Kidney (tissue), 13 donors: ENCODE measurements at regions not wholly inside any gene's neighbourhood (a gene's known extent, or its start where the extent isn't known, plus 50 kb on each side); places are given as distances from the start of the nearest gene placed in this dataset.
A peak's percentile ranks its signal among the peaks of the same experiment; 100 is the strongest.

Source experiments
- DNase-seq, 5 donors: peaks; one replicate each; pipeline ENCODE4 v3.0.0-alpha.2; 2013 to 2020
- FAIRE-seq: peaks from 2 replicates; lab custom pipeline; 2012; peaks lifted over from hg19 to GRCh38; lab: Jason Lieb, UNC
- H3K27ac ChIP-seq, 2 donors: one replicate each; pipeline ENCODE4 v1.7.0; 2013; ENCODE audit warnings: low read depth in 2 of 2, low read length in 2 of 2, inconsistent platforms in 1 of 2
- H3K27me3 ChIP-seq: one replicate; pipeline ENCODE4 v1.7.1; 2013; ENCODE audit warnings: low read length, inconsistent platforms; ENCODE audit not compliant: control insufficient read depth, insufficient read depth
- H3K36me3 ChIP-seq, 3 donors: one replicate each; pipeline versions ENCODE4 v1.7.0 to v1.7.1; 2013; ENCODE audit warnings: low read length in 3 of 3, control low read depth in 1 of 3, inconsistent platforms in 1 of 3; ENCODE audit not compliant: insufficient read depth in 3 of 3, control insufficient read depth in 2 of 3
- H3K4me1 ChIP-seq, 3 donors: one replicate each; pipeline versions ENCODE4 v1.7.0 to v1.7.1; 2013; ENCODE audit warnings: low read length in 3 of 3, inconsistent platforms in 1 of 3, low read depth in 1 of 3; ENCODE audit not compliant: control insufficient read depth in 2 of 3, insufficient read depth in 2 of 3
- H3K4me3 ChIP-seq, 3 donors: one replicate each; pipeline versions ENCODE4 v1.7.0 to v1.8.1; 2013; ENCODE audit warnings: low read length in 3 of 3, control low read depth in 1 of 3, inconsistent platforms in 1 of 3
- H3K9ac ChIP-seq, 3 donors: one replicate each; pipeline versions ENCODE4 v1.7.0 to v1.7.1; 2013; ENCODE audit warnings: low read length in 3 of 3, control low read depth in 1 of 3, inconsistent platforms in 1 of 3
- H3K9me3 ChIP-seq, 3 donors: one replicate each; pipeline versions ENCODE4 v1.7.0 to v1.7.1; 2013; ENCODE audit warnings: low read length in 3 of 3, control low read depth in 1 of 3, inconsistent platforms in 1 of 3; ENCODE audit not compliant: control insufficient read depth in 2 of 3, insufficient read depth in 1 of 3
- CTCF ChIP-seq: IDR thresholded peaks from 3 replicates; pipeline ENCODE4 v1.5.1; 2012; ENCODE audit warnings: mild to moderate bottlenecking, moderate library complexity, borderline replicate concordance; ENCODE audit not compliant: insufficient read depth; ENCODE audit errors: extremely low read depth
- intact Hi-C: fragments of 100-400 bp; cut with DNase I; formaldehyde crosslinking; loops from one replicate; pipeline ENCODE4 v1.11.1; 2022
- donor health status: control.
- donor health status: control.
- donor health status: control.
- donor health status: control.
- donor health status: control.
- donor health status: DM: yes; HTN: yes; CAD: no.
- donor health status: Normal renal cell carcinoma (clear cell type).

DNA sequence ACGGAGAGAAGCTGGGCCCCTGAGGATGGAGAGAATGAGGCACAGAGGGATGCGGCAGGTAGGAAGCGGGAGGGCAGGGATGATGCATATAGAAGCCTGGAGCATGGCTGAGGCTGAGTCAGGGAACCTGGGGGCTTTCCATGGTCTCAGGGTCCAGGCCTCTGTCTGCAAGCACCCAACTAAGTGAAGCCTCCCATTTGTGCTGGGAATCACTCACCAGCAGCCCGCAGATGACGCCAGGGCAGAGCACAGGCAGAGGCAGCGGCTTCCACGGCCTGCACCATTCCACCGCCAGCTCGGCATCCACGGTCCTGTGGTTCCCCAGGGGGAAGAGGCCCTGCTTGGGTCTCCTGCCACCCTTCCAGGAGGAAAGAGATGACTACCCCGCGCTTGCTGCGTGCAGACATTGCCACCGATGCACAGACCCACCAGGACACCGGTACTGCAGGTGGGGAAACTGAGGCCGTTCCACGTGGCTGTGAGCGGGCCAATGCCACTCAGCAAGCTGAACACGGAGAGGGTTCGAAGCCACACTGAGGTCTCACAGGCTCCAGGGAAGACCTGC lies 75.5 kb downstream of the NCOR2 start:
- Histone ChIP-seq H3K36me3 (peaks cover 0 to 22% (median 0%) of the 10 kb centered on the region in 3 donors), H3K4me3 (no peak overlapping the region), H3K27ac (no peak overlapping the region), H3K9ac (no peak overlapping the region), H3K9me3 (no peaks in the 10 kb centered on the region), H3K27me3 (no peaks in the 10 kb centered on the region), H3K4me1 (peaks cover 0 to 13% (median 2%) of the 10 kb centered on the region in 3 donors)
- intact Hi-C loops = no loop called here
- no peak for TF ChIP-seq CTCF
- peak in 1 of 5 donors; percentile 58 for DNase-seq
- no peak for FAIRE-seq

GRCh38 chr12:124491310-124491709 lies 76.1 kb downstream of the NCOR2 start:
- TF ChIP-seq CTCF = no peak
- no peak overlapping the region for H3K27ac ChIP-seq
- H3K4me3 ChIP-seq = no peak overlapping the region
- FAIRE-seq = no peak
- H3K27me3 ChIP-seq = no peaks in the 10 kb centered on the region
- no peak for DNase-seq
- no peak overlapping the region for H3K9ac ChIP-seq
- H3K9me3 ChIP-seq = no peaks in the 10 kb centered on the region
- peaks cover 0 to 10% (median 2%) of the 10 kb centered on the region in 3 donors for H3K4me1 ChIP-seq
- intact Hi-C loops = no loop called here
- H3K36me3 ChIP-seq = peaks cover 0 to 22% (median 0%) of the 10 kb centered on the region in 3 donors

GRCh38 chr12:124490584-124491305 lies 76.7 kb downstream of the NCOR2 start:
- TF ChIP-seq CTCF = no peak
- Histone ChIP-seq H3K4me1 (peaks cover 0 to 10% (median 2%) of the 10 kb centered on the region in 3 donors), H3K9ac (no peak overlapping the region), H3K27ac (no peak overlapping the region), H3K9me3 (no peaks in the 10 kb centered on the region), H3K27me3 (no peaks in the 10 kb centered on the region), H3K4me3 (no peak overlapping the region), H3K36me3 (peaks cover 0 to 22% (median 0%) of the 10 kb centered on the region in 3 donors)
- DNase-seq (peak in 1 of 5 donors; percentile 91), FAIRE-seq (no peak)
- intact Hi-C loops = no loop called here
